ENCODE measurements at regions not wholly inside any gene's neighbourhood (a gene's known extent, or its start where the extent isn't known, plus 50 kb on each side); places are given as distances from the start of the nearest gene placed in this dataset.

DNA sequence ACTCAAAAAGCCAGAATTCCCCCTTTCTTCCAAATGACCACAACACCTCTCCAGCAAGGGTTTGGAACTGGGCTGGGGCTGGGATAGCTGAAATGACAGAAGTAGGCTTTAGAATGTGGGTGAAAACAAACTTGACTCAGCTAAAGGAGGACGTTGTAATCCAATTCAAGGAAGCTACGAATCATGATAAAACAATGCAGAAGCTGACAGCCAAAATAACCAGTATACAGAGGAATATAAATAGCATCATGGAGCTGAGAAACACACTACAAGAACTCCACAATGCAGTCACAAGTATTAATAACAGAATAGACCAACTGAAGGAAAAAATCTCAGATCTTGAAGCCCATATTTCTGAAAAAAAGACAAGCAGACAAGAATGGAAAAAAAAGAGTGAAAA, 95.8 kb upstream of the TET2 start:
- no peak for ATAC-seq (ENCODE audit: low FRiP score)
- TF ChIP-seq, protein P1, sequence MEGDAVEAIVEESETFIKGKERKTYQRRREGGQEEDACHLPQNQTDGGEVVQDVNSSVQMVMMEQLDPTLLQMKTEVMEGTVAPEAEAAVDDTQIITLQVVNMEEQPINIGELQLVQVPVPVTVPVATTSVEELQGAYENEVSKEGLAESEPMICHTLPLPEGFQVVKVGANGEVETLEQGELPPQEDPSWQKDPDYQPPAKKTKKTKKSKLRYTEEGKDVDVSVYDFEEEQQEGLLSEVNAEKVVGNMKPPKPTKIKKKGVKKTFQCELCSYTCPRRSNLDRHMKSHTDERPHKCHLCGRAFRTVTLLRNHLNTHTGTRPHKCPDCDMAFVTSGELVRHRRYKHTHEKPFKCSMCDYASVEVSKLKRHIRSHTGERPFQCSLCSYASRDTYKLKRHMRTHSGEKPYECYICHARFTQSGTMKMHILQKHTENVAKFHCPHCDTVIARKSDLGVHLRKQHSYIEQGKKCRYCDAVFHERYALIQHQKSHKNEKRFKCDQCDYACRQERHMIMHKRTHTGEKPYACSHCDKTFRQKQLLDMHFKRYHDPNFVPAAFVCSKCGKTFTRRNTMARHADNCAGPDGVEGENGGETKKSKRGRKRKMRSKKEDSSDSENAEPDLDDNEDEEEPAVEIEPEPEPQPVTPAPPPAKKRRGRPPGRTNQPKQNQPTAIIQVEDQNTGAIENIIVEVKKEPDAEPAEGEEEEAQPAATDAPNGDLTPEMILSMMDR (IDR thresholded peaks at IDR 0.05), result no peak
- DNase-seq (ENCODE audit: low spot score), result no peak

DNA sequence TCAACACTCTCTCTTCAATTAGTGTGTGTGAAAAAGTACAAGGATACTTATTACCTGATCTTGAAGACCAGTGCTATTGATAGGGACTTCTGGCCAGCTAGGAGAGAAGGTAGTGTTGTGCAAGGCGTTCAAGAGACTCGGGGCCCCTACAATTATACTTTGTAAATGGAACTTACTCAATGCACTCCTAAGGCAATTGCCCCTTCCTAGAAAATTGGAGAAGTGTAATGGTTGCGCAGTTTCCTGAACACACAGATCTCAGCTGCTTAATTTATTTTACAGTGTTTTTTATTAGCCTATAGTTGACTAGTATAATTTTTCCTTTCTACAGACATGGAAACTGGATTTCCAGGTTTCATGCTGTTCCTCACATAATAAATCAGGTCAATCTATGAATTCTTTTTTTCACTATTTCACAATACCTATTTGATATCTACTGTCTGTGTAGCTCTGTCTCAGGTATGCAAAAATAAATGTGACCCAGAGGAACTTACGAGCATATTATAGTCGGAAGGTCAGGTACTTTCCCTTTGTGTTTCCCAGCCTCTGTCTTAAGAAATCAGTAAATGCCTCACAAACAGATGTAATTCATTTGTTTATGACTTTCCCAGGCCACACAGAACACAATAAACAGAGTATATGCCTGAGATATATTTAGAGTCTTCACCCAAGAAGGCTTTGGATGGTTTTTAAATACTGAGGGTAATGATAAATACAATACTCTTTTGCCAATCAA, 89.1 kb upstream of the TET2 start:
- DNase-seq (ENCODE audit: low spot score), result no peak
- no peak for ATAC-seq (ENCODE audit: low FRiP score)
- TF ChIP-seq, protein P1 (IDR thresholded peaks at IDR 0.05), result no peak

DNA sequence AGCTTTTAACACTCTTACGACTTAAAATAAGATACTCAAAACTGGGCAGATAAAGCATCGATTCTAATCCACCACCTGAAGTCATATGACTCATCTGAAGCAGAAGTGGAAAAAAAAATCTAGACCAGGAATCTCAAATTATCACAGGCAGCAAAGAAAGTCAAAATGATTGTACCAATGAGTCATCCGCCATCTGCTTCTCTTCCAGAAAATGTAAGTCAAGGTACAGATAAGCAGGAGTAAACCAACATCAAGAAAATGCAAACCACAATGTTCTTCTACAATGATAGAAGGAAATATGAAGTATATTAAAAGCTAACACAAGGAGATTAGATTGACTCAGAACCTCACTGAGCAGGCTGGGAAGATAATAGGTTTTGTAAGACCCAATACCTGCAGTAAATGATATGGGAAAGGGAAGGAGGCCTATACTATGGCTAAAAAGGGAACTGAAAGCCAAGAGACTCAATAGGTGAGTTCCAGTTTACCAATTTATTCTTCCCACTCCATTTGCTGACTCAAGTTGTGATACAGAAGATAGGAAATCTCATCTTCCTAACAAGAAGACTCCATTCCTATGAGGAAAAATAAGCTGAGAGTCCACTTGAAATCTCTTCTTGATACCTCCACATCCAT, 88.4 kb upstream of the TET2 start:
- ATAC-seq (ENCODE audit: low FRiP score) (no peak), DNase-seq (ENCODE audit: low spot score) (no peak)
- TF ChIP-seq, protein P1 (IDR thresholded peaks at IDR 0.05), result no peak

DNA sequence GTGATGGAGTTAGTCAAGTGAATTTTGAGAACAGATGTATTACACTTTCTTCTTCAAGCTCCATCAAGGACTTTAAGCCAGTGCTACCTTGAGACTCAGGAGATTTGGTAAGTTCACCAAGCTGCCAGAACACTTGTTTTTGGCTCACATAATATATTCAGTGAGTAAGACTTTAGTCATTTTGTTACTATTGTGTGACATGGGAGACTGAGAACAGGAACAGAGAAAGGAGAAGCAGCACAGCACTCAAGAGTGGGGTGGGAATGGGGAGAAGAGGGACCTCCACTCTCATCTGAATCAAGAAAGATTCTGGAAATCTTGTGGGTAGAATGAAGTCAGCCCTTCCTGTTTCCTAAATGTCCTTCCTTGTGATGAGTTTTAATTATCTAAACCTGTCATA, 87.3 kb upstream of the TET2 start:
- ATAC-seq (ENCODE audit: low FRiP score), result no peak
- TF ChIP-seq, protein P1 (IDR thresholded peaks at IDR 0.05), result no peak
- DNase-seq (ENCODE audit: low spot score), result no peak

DNA sequence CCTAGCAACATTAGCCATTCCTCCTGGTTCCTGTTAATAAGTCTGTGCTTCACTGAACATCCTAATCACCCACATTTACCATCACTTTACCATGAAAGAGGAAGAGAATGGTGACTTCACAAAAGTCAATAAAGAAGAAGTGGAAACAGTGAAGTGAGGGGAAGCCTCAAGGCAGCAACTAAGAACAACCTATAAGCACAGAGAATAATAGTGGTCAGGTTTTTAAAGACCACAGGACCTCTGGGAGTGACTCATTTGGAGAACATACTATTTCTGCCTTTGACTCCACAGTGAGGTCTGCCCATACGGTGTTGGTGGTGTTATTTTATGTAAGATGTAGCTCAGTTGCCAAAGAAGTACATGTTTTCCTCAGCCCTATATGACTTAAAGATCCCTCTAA, 86.0 kb upstream of the TET2 start:
- ATAC-seq (ENCODE audit: low FRiP score) (no peak), DNase-seq (ENCODE audit: low spot score) (no peak)
- TF ChIP-seq, protein P1 (IDR thresholded peaks at IDR 0.05), result no peak

DNA sequence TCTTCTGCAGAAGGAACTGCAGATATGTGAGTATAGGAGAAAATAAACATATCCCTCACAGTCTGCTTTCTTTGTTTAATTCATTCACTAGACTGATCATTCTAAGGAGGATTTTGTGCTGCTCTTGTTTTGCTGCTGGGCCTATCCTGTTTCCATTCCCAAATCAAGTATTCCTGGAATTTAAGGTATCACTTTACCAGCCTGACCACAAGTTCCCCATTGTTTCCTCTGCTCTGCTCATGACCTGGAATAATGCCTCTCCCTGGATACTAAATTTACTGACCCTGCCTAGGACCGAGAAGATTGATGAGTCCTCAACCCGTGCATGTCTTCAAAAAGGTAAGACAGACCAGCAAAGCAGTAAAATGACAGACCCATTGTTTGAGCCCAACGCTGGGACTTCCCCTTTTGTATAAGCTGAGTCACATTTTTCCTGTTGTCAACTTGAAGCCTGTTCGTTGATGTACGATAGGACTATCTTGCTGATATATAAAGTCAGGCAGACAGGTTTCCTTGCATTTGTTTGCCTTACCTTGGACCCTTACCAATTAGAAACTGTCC, 85.5 kb upstream of the TET2 start:
- ATAC-seq (ENCODE audit: low FRiP score) (peak; percentile 48), DNase-seq (ENCODE audit: low spot score) (no peak)
- TF ChIP-seq, protein P1 (IDR thresholded peaks at IDR 0.05), result no peak

DNA sequence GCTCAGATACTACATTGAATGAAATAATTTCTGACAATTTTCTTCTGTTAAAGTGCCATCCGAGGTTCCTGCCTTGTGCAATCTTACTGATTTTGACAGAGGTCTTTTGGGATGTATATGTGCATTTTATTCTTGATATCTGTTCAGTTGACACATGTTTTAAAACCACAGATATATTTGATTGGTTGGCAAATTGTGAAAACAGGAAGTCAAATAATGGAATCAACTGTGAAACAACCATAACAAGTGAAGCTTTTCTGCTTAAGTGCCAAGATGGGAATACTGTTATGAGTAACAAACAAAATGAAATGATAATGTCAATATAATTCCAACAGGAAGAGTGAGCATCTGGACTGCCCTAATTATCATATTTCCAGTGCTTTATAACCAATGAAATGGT, 84.9 kb upstream of the TET2 start:
- TF ChIP-seq, protein P1 (IDR thresholded peaks at IDR 0.05), result no peak
- DNase-seq (ENCODE audit: low spot score) (no peak), ATAC-seq (ENCODE audit: low FRiP score) (no peak)

All from omental fat pad (tissue), 3 donors.